ENCODE measurements at regions not wholly inside any gene's neighbourhood (a gene's known extent, or its start where the extent isn't known, plus 50 kb on each side); places are given as distances from the start of the nearest gene placed in this dataset.
A peak's percentile ranks its signal among the peaks of the same experiment; 100 is the strongest.

- TF ChIP-seq POLR2A (IDR thresholded peaks at IDR 0.05) = no peak
- TF ChIP-seq CTCF (IDR thresholded peaks at IDR 0.05) = no peak
- DNase-seq = no peak
- peak overlapping the region in 1 of 4 donors; percentile 58 for H3K27ac ChIP-seq
- H3K36me3 ChIP-seq = no peaks in the 10 kb centered on the region
- no peaks in the 10 kb centered on the region for H3K27me3 ChIP-seq
- H3K9me3 ChIP-seq = no peaks in the 10 kb centered on the region
- peaks cover 0 to 29% (median 0%) of the 10 kb centered on the region in 4 donors for H3K4me1 ChIP-seq
- H3K4me3 ChIP-seq = no peak overlapping the region
Observed at GRCh38 chr3:124273651-124274050, 281.7 kb upstream of the ROPN1 start.

GRCh38 chr3:124274051-124274450 lies 282.1 kb upstream of the ROPN1 start:
- H3K4me1 ChIP-seq = peaks cover 0 to 29% (median 0%) of the 10 kb centered on the region in 4 donors
- no peaks in the 10 kb centered on the region for H3K36me3 ChIP-seq
- H3K4me3 ChIP-seq = no peak overlapping the region
- no peaks in the 10 kb centered on the region for H3K27me3 ChIP-seq
- DNase-seq = no peak
- H3K27ac ChIP-seq = peak overlapping the region in 1 of 4 donors; percentile 58
- no peaks in the 10 kb centered on the region for H3K9me3 ChIP-seq
- TF ChIP-seq POLR2A (IDR thresholded peaks at IDR 0.05) (no peak), CTCF (IDR thresholded peaks at IDR 0.05) (no peak)

DNA sequence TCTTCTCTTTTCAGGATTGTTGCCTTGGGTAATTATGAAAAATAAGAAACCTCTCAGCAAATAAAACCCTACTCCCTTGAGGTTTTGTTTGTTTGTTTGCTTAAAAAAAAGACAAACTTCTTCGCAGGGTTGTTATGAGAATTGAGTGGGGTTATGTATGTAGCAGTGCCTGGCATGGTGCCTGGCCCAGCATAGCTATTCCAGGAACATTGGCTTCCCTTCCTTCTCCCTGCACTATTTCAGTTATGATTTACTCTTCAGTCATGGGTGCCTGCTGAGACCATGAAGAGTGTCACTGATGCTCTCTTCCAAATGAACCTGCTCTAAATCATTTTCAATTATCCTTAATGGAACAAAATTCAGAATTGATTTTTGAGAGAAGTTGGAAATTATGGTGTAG lies 283.5 kb upstream of the ROPN1 start:
- no peak overlapping the region for H3K4me3 ChIP-seq
- no peaks in the 10 kb centered on the region for H3K36me3 ChIP-seq
- peak overlapping the region in 2 of 4 donors; percentile 37 to 58 for H3K27ac ChIP-seq
- peaks cover 0 to 29% (median 0%) of the 10 kb centered on the region in 4 donors for H3K4me1 ChIP-seq
- DNase-seq = no peak
- H3K27me3 ChIP-seq = no peaks in the 10 kb centered on the region
- no peak for TF ChIP-seq POLR2A (IDR thresholded peaks at IDR 0.05)
- no peak for TF ChIP-seq CTCF (IDR thresholded peaks at IDR 0.05)
- H3K9me3 ChIP-seq = no peaks in the 10 kb centered on the region

- H3K36me3 ChIP-seq = no peaks in the 10 kb centered on the region
- H3K27ac ChIP-seq = peak overlapping the region in 3 of 4 donors; percentile 37 to 64 (median 58)
- H3K4me3 ChIP-seq = no peak overlapping the region
- H3K4me1 ChIP-seq = peaks cover 0 to 29% (median 0%) of the 10 kb centered on the region in 4 donors
- TF ChIP-seq POLR2A (IDR thresholded peaks at IDR 0.05) (no peak), CTCF (IDR thresholded peaks at IDR 0.05) (no peak)
- no peak for DNase-seq
- H3K27me3 ChIP-seq = no peaks in the 10 kb centered on the region
- no peaks in the 10 kb centered on the region for H3K9me3 ChIP-seq
Observed at GRCh38 chr3:124276133-124276532, 284.2 kb upstream of the ROPN1 start.

DNA sequence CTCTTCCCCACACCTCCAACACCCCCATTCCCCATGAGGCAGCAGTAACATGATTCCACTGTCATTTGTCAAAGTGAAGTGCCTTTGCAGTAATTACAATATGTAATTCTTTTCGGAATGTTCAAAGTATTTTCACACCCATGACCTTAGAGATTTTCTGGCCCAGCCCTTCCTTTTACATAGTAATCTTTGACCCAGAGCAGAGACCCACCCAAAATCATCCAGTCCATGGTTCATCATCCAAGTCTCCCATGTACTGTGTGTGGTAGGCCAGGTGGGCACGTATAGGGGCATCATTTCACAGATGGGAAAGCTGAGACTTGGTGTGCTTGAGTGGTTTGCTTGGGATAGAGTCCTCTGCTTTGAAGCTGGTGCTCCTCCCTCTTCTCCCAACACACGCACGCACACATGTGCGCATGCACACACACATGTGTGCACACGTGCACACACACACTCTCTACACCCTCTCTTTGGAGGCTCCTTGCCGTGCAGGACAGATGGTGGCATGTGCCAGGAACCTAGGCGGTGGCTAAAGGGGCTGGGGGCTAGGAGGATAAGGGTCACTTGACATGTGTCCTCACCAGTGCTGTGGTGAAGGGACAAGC lies 284.7 kb upstream of the ROPN1 start:
- Histone ChIP-seq H3K27me3 (no peaks in the 10 kb centered on the region), H3K4me3 (no peak overlapping the region), H3K4me1 (peaks cover 0 to 29% (median 0%) of the 10 kb centered on the region in 4 donors), H3K27ac (peak overlapping the region in 2 of 4 donors; percentile 58 to 64), H3K36me3 (no peaks in the 10 kb centered on the region), H3K9me3 (no peaks in the 10 kb centered on the region)
- TF ChIP-seq POLR2A (IDR thresholded peaks at IDR 0.05) = no peak
- no peak for TF ChIP-seq CTCF (IDR thresholded peaks at IDR 0.05)
- no peak for DNase-seq

Measured in Peyer's patch (tissue), 4 donors.